Small intestine (tissue), 7 donors: ENCODE measurements at regions not wholly inside any gene's neighbourhood (a gene's known extent, or its start where the extent isn't known, plus 50 kb on each side); places are given as distances from the start of the nearest gene placed in this dataset.

Experiments used
- DNase-seq, 2 donors: peaks; one replicate each; pipeline versions ENCODE4 v3.0.0 to v3.0.0-alpha.2; 2013
- FAIRE-seq: peaks from 2 replicates; lab custom pipeline; 2012; peaks lifted over from hg19 to GRCh38; lab: Jason Lieb, UNC
- H3K27ac ChIP-seq, 3 donors: one replicate each; pipeline ENCODE4 v1.5.1; 2013; ENCODE audit warnings: low read length in 2 of 3, mild to moderate bottlenecking in 2 of 3, control low read depth in 1 of 3, inconsistent platforms in 1 of 3, low read depth in 1 of 3, moderate library complexity in 1 of 3
- H3K27me3 ChIP-seq, 3 donors: one replicate each; pipeline ENCODE4 v1.6.1; 2013; ENCODE audit warnings: low read length in 3 of 3, inconsistent platforms in 1 of 3; ENCODE audit not compliant: control insufficient read depth in 3 of 3, insufficient read depth in 3 of 3
- H3K36me3 ChIP-seq, 3 donors: one replicate each; pipeline ENCODE4 v1.6.1; 2013; ENCODE audit warnings: low read length in 3 of 3, inconsistent platforms in 1 of 3, low read depth in 1 of 3, mild to moderate bottlenecking in 1 of 3, moderate library complexity in 1 of 3; ENCODE audit not compliant: control insufficient read depth in 3 of 3, insufficient read depth in 2 of 3
- H3K4me1 ChIP-seq, 3 donors: one replicate each; pipeline ENCODE4 v1.6.1; 2013; ENCODE audit warnings: low read length in 2 of 3, inconsistent platforms in 1 of 3, low read depth in 1 of 3, mild to moderate bottlenecking in 1 of 3, moderate library complexity in 1 of 3; ENCODE audit not compliant: control insufficient read depth in 3 of 3, insufficient read depth in 2 of 3
- H3K4me3 ChIP-seq, 3 donors: one replicate each; pipeline ENCODE4 v1.5.1; 2013; ENCODE audit warnings: low read length in 3 of 3, control low read depth in 1 of 3, inconsistent platforms in 1 of 3, low read depth in 1 of 3, mild to moderate bottlenecking in 1 of 3, moderate library complexity in 1 of 3
- H3K9me3 ChIP-seq, 2 donors: one replicate each; pipeline ENCODE4 v1.6.1; 2013; ENCODE audit warnings: low read depth in 1 of 2, low read length in 1 of 2; ENCODE audit not compliant: control insufficient read depth in 2 of 2, insufficient read depth in 1 of 2
- WGBS, 3 donors: extraction: QIAGEN DNeasy Blood & Tissue Kit; methylation state at CpG; one replicate each; pipeline ENCODE4 v1.1.7; 2013; 5-methylcytosine and 5-hydroxymethylcytosine counted together
- donor health status: healthy with polysubstance abuse.
- donor health status: control.
- donor health status: control.
- donor health status: Bipolar disorder and iron deficiency.
- donor health status: healthy.

GRCh38 chr2:220463876-220464275 is 836.4 kb downstream of the SLC4A3 start:
- no peak for DNase-seq
- WGBS, 3 donors: 78 to 88% (median 84%) methylated on average over 1 of the region's 1 CpG
- Histone ChIP-seq H3K36me3 (no peaks in the 10 kb centered on the region), H3K27me3 (no peaks in the 10 kb centered on the region), H3K4me3 (no peak overlapping the region), H3K9me3 (no peaks in the 10 kb centered on the region), H3K27ac (no peak overlapping the region), H3K4me1 (no peaks in the 10 kb centered on the region)
- no peak for FAIRE-seq

- H3K36me3 ChIP-seq: no peaks in the 10 kb centered on the region
- H3K4me3 ChIP-seq: no peak overlapping the region
- no peak for DNase-seq
- no peaks in the 10 kb centered on the region for H3K27me3 ChIP-seq
- H3K27ac ChIP-seq: no peak overlapping the region
- no peak for FAIRE-seq
- WGBS, 3 donors: 72 to 92% (median 84%) methylated on average over 4 of the region's 4 CpGs
- no peaks in the 10 kb centered on the region for H3K9me3 ChIP-seq
- H3K4me1 ChIP-seq: no peaks in the 10 kb centered on the region
Observed at GRCh38 chr2:220465700-220466099, 838.3 kb downstream of the SLC4A3 start.

- Histone ChIP-seq H3K27ac (no peak overlapping the region), H3K36me3 (no peaks in the 10 kb centered on the region), H3K4me3 (no peak overlapping the region), H3K4me1 (no peaks in the 10 kb centered on the region), H3K27me3 (no peaks in the 10 kb centered on the region), H3K9me3 (no peaks in the 10 kb centered on the region)
- 29 to 40% (median 32%) methylated on average over 2 of the region's 2 CpGs for WGBS, 3 donors
- FAIRE-seq (no peak), DNase-seq (no peak)
Observed at GRCh38 chr2:220466251-220466691, 838.8 kb downstream of the SLC4A3 start.

GRCh38 chr2:220469201-220469600 is 841.8 kb downstream of the SLC4A3 start:
- WGBS, 3 donors: 77 to 83% (median 80%) methylated on average over 4 of the region's 4 CpGs
- no peak overlapping the region for H3K27ac ChIP-seq
- no peak for DNase-seq
- no peaks in the 10 kb centered on the region for H3K27me3 ChIP-seq
- FAIRE-seq: no peak
- H3K9me3 ChIP-seq: no peaks in the 10 kb centered on the region
- H3K4me3 ChIP-seq: no peak overlapping the region
- H3K36me3 ChIP-seq: no peaks in the 10 kb centered on the region
- H3K4me1 ChIP-seq: no peaks in the 10 kb centered on the region

GRCh38 chr2:220473611-220474010 is 846.2 kb downstream of the SLC4A3 start:
- no peak for FAIRE-seq
- Histone ChIP-seq H3K4me3 (no peak overlapping the region), H3K27me3 (no peaks in the 10 kb centered on the region), H3K36me3 (no peaks in the 10 kb centered on the region), H3K27ac (no peak overlapping the region), H3K4me1 (no peaks in the 10 kb centered on the region), H3K9me3 (no peaks in the 10 kb centered on the region)
- no peak for DNase-seq

- H3K27me3 ChIP-seq: no peaks in the 10 kb centered on the region
- WGBS, 3 donors: 69 to 78% (median 70%) methylated on average over 4 of the region's 4 CpGs
- no peaks in the 10 kb centered on the region for H3K4me1 ChIP-seq
- H3K9me3 ChIP-seq: no peaks in the 10 kb centered on the region
- no peak for DNase-seq
- H3K4me3 ChIP-seq: no peak overlapping the region
- H3K36me3 ChIP-seq: no peaks in the 10 kb centered on the region
- FAIRE-seq: no peak
- H3K27ac ChIP-seq: no peak overlapping the region
Observed at GRCh38 chr2:220476877-220477276, 849.4 kb downstream of the SLC4A3 start.

- FAIRE-seq: no peak
- no peak overlapping the region for H3K4me3 ChIP-seq
- WGBS, 3 donors: 52 to 72% (median 58%) methylated on average over 4 of the region's 4 CpGs
- no peak overlapping the region for H3K27ac ChIP-seq
- DNase-seq: no peak
- H3K9me3 ChIP-seq: no peaks in the 10 kb centered on the region
- no peaks in the 10 kb centered on the region for H3K27me3 ChIP-seq
- no peaks in the 10 kb centered on the region for H3K4me1 ChIP-seq
- H3K36me3 ChIP-seq: no peaks in the 10 kb centered on the region
Observed at GRCh38 chr2:220478305-220479058, 851.1 kb downstream of the SLC4A3 start.

GRCh38 chr2:220482716-220483115 is 855.3 kb downstream of the SLC4A3 start:
- Histone ChIP-seq H3K27ac (no peak overlapping the region), H3K4me3 (no peak overlapping the region), H3K4me1 (no peaks in the 10 kb centered on the region), H3K9me3 (no peaks in the 10 kb centered on the region), H3K27me3 (no peaks in the 10 kb centered on the region), H3K36me3 (no peaks in the 10 kb centered on the region)
- FAIRE-seq (no peak), DNase-seq (no peak)
- 68 to 91% (median 79%) methylated on average over 3 of the region's 3 CpGs for WGBS, 3 donors

GRCh38 chr2:220489121-220489520 is 861.7 kb downstream of the SLC4A3 start:
- FAIRE-seq (no peak), DNase-seq (no peak)
- Histone ChIP-seq H3K4me1 (no peaks in the 10 kb centered on the region), H3K36me3 (no peaks in the 10 kb centered on the region), H3K9me3 (no peaks in the 10 kb centered on the region), H3K27ac (no peak overlapping the region), H3K27me3 (no peaks in the 10 kb centered on the region), H3K4me3 (no peak overlapping the region)
